Muscle of leg (tissue), 3 donors: ENCODE measurements at regions not wholly inside any gene's neighbourhood (a gene's known extent, or its start where the extent isn't known, plus 50 kb on each side); places are given as distances from the start of the nearest gene placed in this dataset.
A peak's percentile ranks its signal among the peaks of the same experiment; 100 is the strongest.
"Not testable (repeated sequence)": the region's sequence is repeated elsewhere in the genome, so short reads cannot be mapped to it uniquely, and the experiment has no call there.

Source experiments
- DNase-seq: peaks from one replicate; pipeline ENCODE4 v3.0.0; 2013
- H3K27ac ChIP-seq: one replicate; pipeline ENCODE4 v1.5.1; 2013; ENCODE audit warnings: mild to moderate bottlenecking, low read length, control low read depth
- H3K27me3 ChIP-seq: one replicate; pipeline ENCODE4 v1.6.1; 2013; ENCODE audit warnings: low read length; ENCODE audit not compliant: control insufficient read depth, insufficient read depth
- H3K36me3 ChIP-seq: one replicate; pipeline ENCODE4 v1.6.1; 2013; ENCODE audit warnings: low read length; ENCODE audit not compliant: control insufficient read depth, insufficient read depth
- H3K4me1 ChIP-seq: one replicate; pipeline ENCODE4 v1.6.1; 2013; ENCODE audit warnings: low read length; ENCODE audit not compliant: control insufficient read depth, insufficient read depth
- H3K4me3 ChIP-seq: one replicate; pipeline ENCODE4 v1.5.1; 2013; ENCODE audit warnings: low read length, control low read depth
- H3K9me3 ChIP-seq: replicated peaks from 2 replicates; pipeline ENCODE4 v1.6.1; 2013; ENCODE audit warnings: low read depth, low read length; ENCODE audit not compliant: control insufficient read depth
- WGBS: methylation state at CpG from one replicate; pipeline ENCODE4 v1.1.5; 2013; ENCODE audit warnings: missing lambda C conversion rate; ENCODE audit not compliant: insufficient coverage; 5-methylcytosine and 5-hydroxymethylcytosine counted together

DNA sequence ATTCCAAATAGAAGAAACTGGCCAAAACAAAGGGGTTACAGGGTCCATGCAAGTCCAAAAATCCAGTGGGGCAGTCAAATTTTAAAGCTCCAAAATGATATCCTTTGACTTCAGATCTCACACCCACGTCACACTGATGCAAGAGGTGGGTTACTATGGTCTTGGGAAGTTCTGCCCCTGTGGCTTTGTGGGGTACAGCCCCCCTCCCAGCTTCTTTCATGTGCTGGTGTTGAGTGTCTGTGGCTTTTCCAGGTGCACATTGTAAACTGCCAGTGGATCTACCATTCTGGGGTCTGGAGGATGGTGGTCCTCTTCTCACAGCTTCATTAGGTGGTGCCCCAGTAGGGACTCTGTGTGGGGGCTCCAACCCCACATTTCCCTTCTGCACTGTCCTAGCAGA lies 392.3 kb downstream of the PTPRC start:
- no CpG with 5 or more reads among the region's 1 CpG for WGBS
- not testable (repeated sequence) for DNase-seq, H3K36me3 ChIP-seq, H3K4me1 ChIP-seq, H3K27ac ChIP-seq, H3K9me3 ChIP-seq, H3K4me3 ChIP-seq, H3K27me3 ChIP-seq

DNA sequence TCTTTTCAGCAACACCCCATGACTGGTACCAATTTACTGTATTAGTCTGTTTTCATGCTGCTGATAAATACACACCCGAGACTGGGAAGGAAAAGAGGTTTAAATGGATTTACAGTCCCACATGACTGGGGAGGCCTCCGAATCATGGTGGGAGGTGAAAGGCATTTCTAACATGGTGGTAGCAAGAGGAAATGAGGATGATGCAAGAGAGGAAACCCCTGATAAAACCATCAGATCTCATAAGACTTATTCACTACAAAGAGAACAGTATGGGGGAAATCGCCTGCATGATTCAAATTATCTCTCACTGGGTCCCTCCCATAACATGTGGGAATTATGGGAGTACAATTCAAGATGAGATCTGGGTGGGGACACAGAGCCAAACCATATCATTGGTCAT lies 393.6 kb downstream of the PTPRC start:
- not testable (repeated sequence) for DNase-seq, H3K27me3 ChIP-seq, H3K4me3 ChIP-seq, H3K27ac ChIP-seq, H3K4me1 ChIP-seq, H3K36me3 ChIP-seq, H3K9me3 ChIP-seq
- no CpG with 5 or more reads among the region's 3 CpGs for WGBS

DNA sequence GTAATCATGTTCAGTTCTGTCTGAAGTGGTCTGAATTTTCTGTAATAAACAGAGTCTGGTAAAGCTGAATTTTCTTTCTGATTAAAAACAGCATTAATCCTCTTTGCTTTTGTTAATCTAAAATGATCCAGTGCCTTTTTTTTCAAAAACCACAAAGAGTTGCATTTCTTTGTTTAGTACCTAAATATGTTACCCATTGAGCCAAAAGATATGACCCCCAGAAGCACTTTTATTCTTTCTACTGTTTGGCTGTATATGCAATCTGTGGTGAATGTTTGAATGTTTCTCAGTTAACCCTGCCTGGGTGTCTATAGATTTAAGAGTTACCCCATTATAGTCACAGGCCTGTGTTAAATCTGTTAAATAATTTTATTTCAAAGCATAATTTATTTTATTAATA lies 394.8 kb downstream of the PTPRC start:
- Histone ChIP-seq H3K36me3 (no peaks in the 10 kb centered on the region), H3K9me3 (peaks cover 3% of the 10 kb centered on the region)
- DNase-seq = no peak

DNA sequence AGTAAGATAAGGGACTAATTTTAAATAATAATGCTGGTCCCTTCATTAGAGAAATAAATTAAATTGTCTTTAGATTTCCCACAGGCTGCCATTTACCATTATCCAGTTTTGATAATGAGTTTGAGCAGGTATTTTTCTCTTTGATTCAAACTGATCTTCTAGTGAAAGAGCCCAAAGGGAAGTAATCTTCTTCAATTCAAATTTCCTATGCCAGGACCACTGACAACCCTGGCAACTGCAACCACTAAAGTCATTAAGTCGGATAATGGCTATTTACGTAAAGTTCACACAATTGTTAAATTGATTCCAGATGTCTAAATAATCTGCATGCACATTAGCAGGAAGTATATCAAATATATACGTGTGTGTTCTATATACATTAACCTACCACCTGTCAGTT lies 399.3 kb downstream of the PTPRC start:
- Histone ChIP-seq H3K4me3 (no peak overlapping the region), H3K9me3 (no peaks in the 10 kb centered on the region), H3K36me3 (no peaks in the 10 kb centered on the region), H3K27me3 (no peaks in the 10 kb centered on the region), H3K4me1 (peaks cover 2% of the 10 kb centered on the region), H3K27ac (no peak overlapping the region)
- no CpG with 5 or more reads among the region's 3 CpGs for WGBS
- DNase-seq = no peak

More for the DNA sequence above, 394.8 kb downstream of the PTPRC start:
- H3K4me1 ChIP-seq = peaks cover 2% of the 10 kb centered on the region
- H3K27ac ChIP-seq = no peak overlapping the region
- H3K27me3 ChIP-seq = no peaks in the 10 kb centered on the region
- H3K4me3 ChIP-seq = no peak overlapping the region

DNA sequence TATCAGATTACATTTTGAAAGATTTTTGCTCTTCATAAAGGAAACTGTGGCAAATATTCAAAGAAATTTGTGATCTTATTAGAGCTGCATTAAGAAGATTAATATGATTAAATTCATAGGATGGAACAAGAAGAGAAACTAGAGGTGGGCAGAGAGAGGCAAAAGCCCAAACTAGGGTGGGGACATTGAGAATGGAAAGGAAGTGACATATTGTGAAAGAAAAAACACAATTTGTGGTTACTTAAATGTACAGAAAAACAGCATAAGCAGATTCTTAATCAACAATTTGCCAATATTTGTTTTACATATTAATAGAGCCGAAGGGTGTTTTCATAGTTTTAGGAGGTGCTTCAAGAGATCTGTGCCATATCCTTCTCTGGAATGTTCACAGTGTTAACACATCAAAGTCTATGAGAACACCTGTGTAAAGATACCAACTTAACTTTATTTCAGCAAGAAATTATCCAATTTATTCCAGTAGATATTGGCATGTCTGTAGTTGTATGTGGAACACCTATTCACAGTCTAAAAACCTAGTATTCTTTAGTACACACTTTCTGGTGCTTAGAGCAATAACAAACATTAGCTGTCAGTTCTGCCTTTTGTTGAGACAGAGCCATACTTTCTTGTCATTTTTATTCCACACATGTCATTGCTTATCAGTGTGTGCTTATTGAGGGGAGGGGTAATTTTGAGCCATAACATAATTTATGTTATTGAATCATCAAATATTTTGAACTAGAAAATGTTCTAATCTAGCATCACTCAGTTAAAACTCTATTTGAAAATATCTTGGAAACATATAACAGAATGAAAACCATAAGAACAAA lies 401.5 kb downstream of the PTPRC start:
- Histone ChIP-seq H3K4me1 (peaks cover 2% of the 10 kb centered on the region), H3K9me3 (no peaks in the 10 kb centered on the region), H3K27me3 (no peaks in the 10 kb centered on the region), H3K36me3 (no peaks in the 10 kb centered on the region), H3K4me3 (no peak overlapping the region), H3K27ac (no peak overlapping the region)
- no peak for DNase-seq
- no CpG with 5 or more reads among the region's 1 CpG for WGBS

DNA sequence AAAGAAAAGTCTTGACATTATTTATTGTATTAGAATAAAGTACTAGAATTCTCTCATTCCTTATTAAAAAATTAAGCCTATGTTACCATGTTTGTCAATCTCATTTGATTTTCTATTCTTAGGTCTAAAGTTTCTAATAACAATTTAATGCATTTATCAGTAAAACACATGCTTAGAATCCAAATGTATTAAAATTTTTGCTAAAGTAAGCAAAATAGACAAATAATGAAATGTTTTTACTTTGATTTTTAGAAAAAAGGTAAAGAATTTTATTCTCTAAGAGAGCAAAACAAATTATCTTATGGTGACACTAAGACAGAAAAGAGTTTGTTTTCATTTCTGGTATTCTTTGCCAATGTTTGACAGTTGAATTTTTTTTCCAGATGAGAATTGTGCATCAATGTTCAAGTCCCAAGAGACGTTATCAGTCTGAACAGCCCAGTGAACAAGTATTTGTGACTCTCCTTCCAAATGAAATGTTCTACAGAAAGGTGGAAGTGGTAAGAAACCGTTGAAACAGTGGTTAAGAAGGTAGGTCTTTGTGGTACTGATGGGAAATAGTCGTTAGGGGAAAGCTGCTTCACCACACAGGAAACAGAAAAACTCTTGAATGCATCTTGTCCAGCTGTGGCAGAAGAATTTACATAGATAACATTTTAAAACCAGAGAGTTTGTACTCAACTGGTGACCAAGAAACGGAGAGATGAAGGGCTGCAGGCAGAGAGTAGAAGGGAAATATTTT lies 402.5 kb downstream of the PTPRC start:
- no peaks in the 10 kb centered on the region for H3K4me1 ChIP-seq
- no peak overlapping the region for H3K4me3 ChIP-seq
- no peaks in the 10 kb centered on the region for H3K27me3 ChIP-seq
- no peak overlapping the region for H3K27ac ChIP-seq
- peak; percentile 4 for DNase-seq
- no peaks in the 10 kb centered on the region for H3K36me3 ChIP-seq
- no peaks in the 10 kb centered on the region for H3K9me3 ChIP-seq
- 50% methylated on average over 1 of the region's 4 CpGs for WGBS

DNA sequence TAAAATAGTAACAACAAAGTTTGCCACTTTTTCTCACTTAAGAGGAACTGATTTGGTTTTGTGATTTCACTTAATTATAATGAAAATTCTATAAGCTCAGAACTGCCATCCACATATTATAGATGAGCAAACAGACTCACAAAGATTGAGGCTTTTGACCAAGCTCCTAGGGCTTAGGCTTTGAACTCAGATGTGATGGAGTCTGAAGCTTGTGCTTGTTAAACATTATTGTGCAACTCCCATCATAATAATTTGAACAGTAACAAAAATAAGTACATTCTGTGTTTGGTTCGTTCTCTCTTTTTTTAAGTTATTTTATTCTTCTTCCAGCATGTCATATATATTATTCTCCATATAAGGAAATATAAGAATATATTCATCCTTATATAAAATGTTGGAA lies 403.4 kb downstream of the PTPRC start:
- Histone ChIP-seq H3K27me3 (no peaks in the 10 kb centered on the region), H3K9me3 (no peaks in the 10 kb centered on the region), H3K27ac (no peak overlapping the region), H3K36me3 (no peaks in the 10 kb centered on the region), H3K4me1 (no peaks in the 10 kb centered on the region), H3K4me3 (no peak overlapping the region)
- DNase-seq = no peak
- WGBS = no CpG with 5 or more reads among the region's 1 CpG

DNA sequence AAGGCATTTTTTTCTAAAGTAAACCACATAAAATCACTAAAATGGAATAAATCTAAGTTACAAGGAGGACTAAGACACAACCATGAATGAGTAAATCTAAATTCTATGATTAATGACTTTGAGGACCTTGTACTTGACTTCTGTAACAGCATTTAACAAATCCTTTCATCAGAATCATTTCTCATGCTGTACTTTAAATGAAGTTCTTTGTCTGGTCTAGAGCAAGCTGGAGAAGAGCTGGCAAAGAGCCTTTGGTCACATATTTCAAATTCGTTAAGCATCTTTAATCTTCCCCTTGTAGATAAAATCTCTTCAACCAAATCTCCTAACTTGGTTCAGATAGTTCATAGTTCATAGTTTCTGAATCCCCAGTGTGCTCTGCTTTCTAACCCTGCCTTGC lies 405.4 kb downstream of the PTPRC start:
- Histone ChIP-seq H3K4me1 (no peaks in the 10 kb centered on the region), H3K27ac (no peak overlapping the region), H3K9me3 (no peaks in the 10 kb centered on the region), H3K4me3 (no peak overlapping the region), H3K36me3 (no peaks in the 10 kb centered on the region), H3K27me3 (no peaks in the 10 kb centered on the region)
- no peak for DNase-seq
- 70% methylated on average over 1 of the region's 1 CpG for WGBS

DNA sequence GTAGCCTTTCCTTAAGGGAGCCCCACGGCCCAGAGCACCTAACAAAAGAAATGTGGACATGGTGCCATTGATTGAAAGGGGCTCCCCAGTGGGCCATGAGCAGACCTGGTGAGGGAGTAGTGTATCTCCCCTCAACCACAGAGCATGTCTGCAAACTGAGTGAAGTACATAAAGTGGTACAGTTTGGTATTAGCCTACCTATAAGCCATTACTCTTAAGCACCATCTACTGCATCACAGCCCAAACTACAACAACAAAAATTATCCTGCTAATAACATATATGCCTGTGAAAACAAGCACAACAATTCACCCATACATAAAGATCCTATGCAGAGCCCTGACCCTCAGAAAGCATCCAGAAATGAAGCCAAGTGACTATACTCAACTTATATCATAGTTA lies 407.8 kb downstream of the PTPRC start:
- no CpG with 5 or more reads among the region's 1 CpG for WGBS
- no peak for DNase-seq

DNA sequence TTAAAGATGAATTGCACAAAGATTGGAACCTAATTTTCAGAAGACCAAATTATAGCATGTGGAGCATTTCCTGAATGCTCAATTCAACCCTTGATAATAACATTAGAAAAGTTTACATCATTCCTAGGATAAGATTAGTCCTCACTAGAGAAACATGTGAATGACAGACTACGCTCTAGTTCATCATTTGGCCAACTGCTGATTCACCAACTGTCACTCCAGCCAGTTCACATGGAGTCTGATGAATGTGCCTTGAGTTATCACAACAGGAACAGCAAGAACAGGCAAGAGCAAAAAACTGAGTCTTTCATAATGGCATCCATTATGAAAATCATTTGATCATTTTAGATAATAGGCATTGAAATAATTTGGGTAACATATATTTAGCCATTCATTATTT lies 415.9 kb downstream of the PTPRC start:
- DNase-seq = no peak
- no peak overlapping the region for H3K27ac ChIP-seq
- H3K4me1 ChIP-seq = no peaks in the 10 kb centered on the region
- H3K4me3 ChIP-seq = no peak overlapping the region
- no peaks in the 10 kb centered on the region for H3K27me3 ChIP-seq
- 83% methylated on average over 1 of the region's 1 CpG for WGBS
- H3K9me3 ChIP-seq = peaks cover 5% of the 10 kb centered on the region
- H3K36me3 ChIP-seq = no peaks in the 10 kb centered on the region

More for the DNA sequence above, 407.8 kb downstream of the PTPRC start:
- Histone ChIP-seq H3K4me3 (no peak overlapping the region), H3K36me3 (no peaks in the 10 kb centered on the region), H3K27me3 (no peaks in the 10 kb centered on the region), H3K4me1 (no peaks in the 10 kb centered on the region), H3K9me3 (peaks cover 4% of the 10 kb centered on the region), H3K27ac (no peak overlapping the region)
